Gastroesophageal sphincter (tissue), 3 donors: ENCODE measurements at regions not wholly inside any gene's neighbourhood (a gene's known extent, or its start where the extent isn't known, plus 50 kb on each side); places are given as distances from the start of the nearest gene placed in this dataset.

Source experiments
- EP300 ChIP-seq: sonication (generic); formaldehyde crosslinking; IDR thresholded peaks from one replicate; pipeline ENCODE4 v1.6.1; 2017; ENCODE audit warnings: antibody characterized with exemption, mild to moderate bottlenecking
- POLR2A ChIP-seq, 2 donors: fragments of 450-650 bp; IDR thresholded peaks; one replicate each; pipeline ENCODE4 v1.6.1; 2017; ENCODE audit warnings: antibody characterized with exemption in 2 of 2, mild to moderate bottlenecking in 2 of 2, moderate library complexity in 1 of 2
- POLR2AphosphoS5 ChIP-seq: sonication (generic); formaldehyde crosslinking; IDR thresholded peaks from one replicate; pipeline ENCODE4 v1.6.1; 2017; ENCODE audit warnings: antibody characterized with exemption
- TF ChIP-seq, protein P1 (sequence below), 4 experiments: fragments of 200-600 bp in 2 of 4; fragments of 450-650 bp in 2 of 4; sonication (generic) in 1 of 4; IDR thresholded peaks; one replicate each; pipeline ENCODE4 v1.5.1; 2017 to 2019; ENCODE audit warnings: antibody characterized with exemption in 4 of 4, mild to moderate bottlenecking in 2 of 4, moderate library complexity in 2 of 4

DNA sequence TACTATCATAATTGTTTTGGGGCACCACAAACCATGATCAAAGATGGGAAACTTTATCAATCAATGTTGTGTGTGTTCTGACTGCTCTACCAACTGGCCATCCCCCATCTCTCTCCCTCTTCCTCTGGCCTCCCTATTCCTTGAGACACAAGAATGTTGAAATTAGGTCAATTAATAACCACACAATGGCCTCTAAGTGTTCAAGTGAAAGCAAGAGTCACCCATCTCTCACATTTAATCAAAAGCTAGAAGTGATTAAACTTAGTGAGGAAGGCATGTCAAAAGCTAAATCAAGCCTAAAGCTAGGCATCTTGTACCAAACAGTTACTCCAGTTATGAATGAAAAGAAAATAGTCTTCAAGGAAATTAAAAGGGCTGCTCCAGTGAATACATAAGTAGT is 390.3 kb upstream of the NFIA start:
- TF ChIP-seq, protein P1, sequence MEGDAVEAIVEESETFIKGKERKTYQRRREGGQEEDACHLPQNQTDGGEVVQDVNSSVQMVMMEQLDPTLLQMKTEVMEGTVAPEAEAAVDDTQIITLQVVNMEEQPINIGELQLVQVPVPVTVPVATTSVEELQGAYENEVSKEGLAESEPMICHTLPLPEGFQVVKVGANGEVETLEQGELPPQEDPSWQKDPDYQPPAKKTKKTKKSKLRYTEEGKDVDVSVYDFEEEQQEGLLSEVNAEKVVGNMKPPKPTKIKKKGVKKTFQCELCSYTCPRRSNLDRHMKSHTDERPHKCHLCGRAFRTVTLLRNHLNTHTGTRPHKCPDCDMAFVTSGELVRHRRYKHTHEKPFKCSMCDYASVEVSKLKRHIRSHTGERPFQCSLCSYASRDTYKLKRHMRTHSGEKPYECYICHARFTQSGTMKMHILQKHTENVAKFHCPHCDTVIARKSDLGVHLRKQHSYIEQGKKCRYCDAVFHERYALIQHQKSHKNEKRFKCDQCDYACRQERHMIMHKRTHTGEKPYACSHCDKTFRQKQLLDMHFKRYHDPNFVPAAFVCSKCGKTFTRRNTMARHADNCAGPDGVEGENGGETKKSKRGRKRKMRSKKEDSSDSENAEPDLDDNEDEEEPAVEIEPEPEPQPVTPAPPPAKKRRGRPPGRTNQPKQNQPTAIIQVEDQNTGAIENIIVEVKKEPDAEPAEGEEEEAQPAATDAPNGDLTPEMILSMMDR (IDR thresholded peaks at IDR 0.05): no peak
- TF ChIP-seq POLR2AphosphoS5 (no peak), POLR2A (IDR thresholded peaks at IDR 0.05) (no peak), EP300 (no peak)
